ENCODE measurements at regions not wholly inside any gene's neighbourhood (a gene's known extent, or its start where the extent isn't known, plus 50 kb on each side); places are given as distances from the start of the nearest gene placed in this dataset.
A peak's percentile ranks its signal among the peaks of the same experiment; 100 is the strongest.

DNA sequence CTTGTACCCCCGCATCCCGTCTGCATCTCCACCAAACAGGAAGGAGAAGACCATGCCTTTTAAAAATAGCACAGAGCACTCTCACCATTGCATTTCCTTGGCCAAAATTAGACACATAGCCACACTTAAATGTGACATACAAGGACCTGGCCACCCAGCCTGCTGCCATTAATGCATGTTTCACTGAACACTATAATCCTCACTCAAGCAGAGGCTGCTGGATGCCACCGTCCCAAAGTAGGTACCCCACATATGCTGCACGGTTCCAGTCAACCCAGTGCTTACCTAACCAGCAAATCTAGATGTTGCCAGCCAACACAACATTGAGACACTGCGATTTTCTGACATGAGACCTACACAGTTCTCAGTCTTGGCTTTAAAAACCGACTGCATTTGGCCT lies 107.7 kb downstream of the ADSS2 start:
- Histone ChIP-seq H2AFZ (ENCODE audit: low read length) (no peak overlapping the region), H3K4me2 (ENCODE audit: insufficient read depth, low read length) (no peak overlapping the region), H3K27me3 (ENCODE audit: insufficient read depth, low read length) (no peaks in the 10 kb centered on the region), H3K9me3 (ENCODE audit: low read depth, low read length) (no peaks in the 10 kb centered on the region), H3K4me3 (ENCODE audit: insufficient read depth, low read length) (no peak overlapping the region), H4K20me1 (ENCODE audit: insufficient read depth, low read length) (no peaks in the 10 kb centered on the region), H3K27ac (ENCODE audit: low read depth, low read length) (no peak overlapping the region), H3K4me1 (ENCODE audit: insufficient read depth, low read length) (peaks cover 19% of the 10 kb centered on the region), H3K79me2 (ENCODE audit: insufficient read depth, low read length) (no peaks in the 10 kb centered on the region), H3K36me3 (ENCODE audit: insufficient read depth, low read length) (no peaks in the 10 kb centered on the region)
- TF ChIP-seq, protein P1, sequence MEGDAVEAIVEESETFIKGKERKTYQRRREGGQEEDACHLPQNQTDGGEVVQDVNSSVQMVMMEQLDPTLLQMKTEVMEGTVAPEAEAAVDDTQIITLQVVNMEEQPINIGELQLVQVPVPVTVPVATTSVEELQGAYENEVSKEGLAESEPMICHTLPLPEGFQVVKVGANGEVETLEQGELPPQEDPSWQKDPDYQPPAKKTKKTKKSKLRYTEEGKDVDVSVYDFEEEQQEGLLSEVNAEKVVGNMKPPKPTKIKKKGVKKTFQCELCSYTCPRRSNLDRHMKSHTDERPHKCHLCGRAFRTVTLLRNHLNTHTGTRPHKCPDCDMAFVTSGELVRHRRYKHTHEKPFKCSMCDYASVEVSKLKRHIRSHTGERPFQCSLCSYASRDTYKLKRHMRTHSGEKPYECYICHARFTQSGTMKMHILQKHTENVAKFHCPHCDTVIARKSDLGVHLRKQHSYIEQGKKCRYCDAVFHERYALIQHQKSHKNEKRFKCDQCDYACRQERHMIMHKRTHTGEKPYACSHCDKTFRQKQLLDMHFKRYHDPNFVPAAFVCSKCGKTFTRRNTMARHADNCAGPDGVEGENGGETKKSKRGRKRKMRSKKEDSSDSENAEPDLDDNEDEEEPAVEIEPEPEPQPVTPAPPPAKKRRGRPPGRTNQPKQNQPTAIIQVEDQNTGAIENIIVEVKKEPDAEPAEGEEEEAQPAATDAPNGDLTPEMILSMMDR (IDR thresholded peaks at IDR 0.05; ENCODE audit: extremely low read depth, low read depth, low read length), result no peak
- DNase-seq (ENCODE audit: insufficient read length, low spot score, missing footprints), result no peak

DNA sequence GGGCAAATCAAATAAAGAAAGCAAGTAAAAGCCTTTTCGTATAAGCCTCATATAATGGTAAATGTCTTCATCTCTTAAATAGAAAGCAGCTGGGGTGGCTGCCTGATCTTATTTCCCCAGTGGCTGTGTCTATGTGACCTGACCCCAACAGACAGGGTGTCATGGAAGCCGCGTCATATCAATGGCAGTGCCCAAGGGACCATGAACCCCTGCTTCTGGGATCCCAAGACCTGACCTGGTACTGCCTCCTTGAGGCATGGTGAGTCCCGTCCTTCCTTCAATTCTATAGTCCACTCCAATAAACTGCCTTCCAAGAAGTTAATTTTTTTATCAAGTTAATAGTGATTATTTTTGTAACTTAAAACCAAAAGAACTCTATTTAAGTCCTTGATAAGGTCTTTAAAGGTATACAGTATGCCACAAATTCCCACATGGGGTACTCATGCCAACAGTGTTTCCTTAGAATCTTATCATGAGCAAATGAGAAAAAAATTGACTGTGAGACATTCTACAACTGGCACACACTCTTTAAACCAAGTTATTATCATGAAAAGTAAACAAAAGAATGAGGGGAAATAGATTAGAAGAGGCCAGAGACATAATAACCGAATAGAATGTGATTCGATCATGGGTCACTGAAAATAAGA lies 104.6 kb downstream of the ADSS2 start:
- H3K27ac ChIP-seq (ENCODE audit: low read depth, low read length), result no peak overlapping the region
- no peak for DNase-seq (ENCODE audit: insufficient read length, low spot score, missing footprints)
- H2AFZ ChIP-seq (ENCODE audit: low read length), result no peak overlapping the region
- no peaks in the 10 kb centered on the region for H3K79me2 ChIP-seq (ENCODE audit: insufficient read depth, low read length)
- H3K27me3 ChIP-seq (ENCODE audit: insufficient read depth, low read length), result no peaks in the 10 kb centered on the region
- no peaks in the 10 kb centered on the region for H4K20me1 ChIP-seq (ENCODE audit: insufficient read depth, low read length)
- peak overlapping the region; percentile 17 for H3K4me2 ChIP-seq (ENCODE audit: insufficient read depth, low read length)
- peaks cover 30% of the 10 kb centered on the region for H3K4me1 ChIP-seq (ENCODE audit: insufficient read depth, low read length)
- no peaks in the 10 kb centered on the region for H3K36me3 ChIP-seq (ENCODE audit: insufficient read depth, low read length)
- H3K9me3 ChIP-seq (ENCODE audit: low read depth, low read length), result no peaks in the 10 kb centered on the region
- no peak overlapping the region for H3K4me3 ChIP-seq (ENCODE audit: insufficient read depth, low read length)
- TF ChIP-seq, protein P1 (IDR thresholded peaks at IDR 0.05; ENCODE audit: extremely low read depth, low read depth, low read length), result no peak

DNA sequence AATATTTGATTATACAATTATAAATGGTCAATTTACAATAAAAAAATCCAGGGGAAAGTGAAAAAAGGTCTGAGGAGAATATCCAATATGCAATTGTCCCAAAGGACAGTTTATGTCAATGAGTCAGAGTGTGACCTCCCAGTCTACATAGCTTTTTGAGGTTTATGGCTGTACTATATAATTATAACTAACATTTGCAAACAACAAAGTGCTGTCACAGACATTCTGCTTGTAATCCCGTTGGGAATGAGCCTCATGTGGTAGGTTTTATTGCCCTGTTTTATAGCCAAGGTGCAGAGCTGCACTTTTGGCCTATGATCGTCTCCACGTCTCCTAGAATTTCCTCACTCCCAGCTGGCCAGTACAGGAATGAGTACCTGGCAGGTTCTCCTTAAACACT lies 103.8 kb downstream of the ADSS2 start:
- Histone ChIP-seq H3K4me3 (ENCODE audit: insufficient read depth, low read length) (no peak overlapping the region), H3K4me1 (ENCODE audit: insufficient read depth, low read length) (peaks cover 35% of the 10 kb centered on the region), H3K4me2 (ENCODE audit: insufficient read depth, low read length) (peak overlapping the region; percentile 17), H3K27me3 (ENCODE audit: insufficient read depth, low read length) (no peaks in the 10 kb centered on the region), H3K9me3 (ENCODE audit: low read depth, low read length) (no peaks in the 10 kb centered on the region), H3K79me2 (ENCODE audit: insufficient read depth, low read length) (no peaks in the 10 kb centered on the region), H4K20me1 (ENCODE audit: insufficient read depth, low read length) (no peaks in the 10 kb centered on the region), H2AFZ (ENCODE audit: low read length) (no peak overlapping the region), H3K27ac (ENCODE audit: low read depth, low read length) (peak overlapping the region; percentile 20), H3K36me3 (ENCODE audit: insufficient read depth, low read length) (no peaks in the 10 kb centered on the region)
- TF ChIP-seq, protein P1 (IDR thresholded peaks at IDR 0.05; ENCODE audit: extremely low read depth, low read depth, low read length), result no peak
- DNase-seq (ENCODE audit: insufficient read length, low spot score, missing footprints), result no peak

DNA sequence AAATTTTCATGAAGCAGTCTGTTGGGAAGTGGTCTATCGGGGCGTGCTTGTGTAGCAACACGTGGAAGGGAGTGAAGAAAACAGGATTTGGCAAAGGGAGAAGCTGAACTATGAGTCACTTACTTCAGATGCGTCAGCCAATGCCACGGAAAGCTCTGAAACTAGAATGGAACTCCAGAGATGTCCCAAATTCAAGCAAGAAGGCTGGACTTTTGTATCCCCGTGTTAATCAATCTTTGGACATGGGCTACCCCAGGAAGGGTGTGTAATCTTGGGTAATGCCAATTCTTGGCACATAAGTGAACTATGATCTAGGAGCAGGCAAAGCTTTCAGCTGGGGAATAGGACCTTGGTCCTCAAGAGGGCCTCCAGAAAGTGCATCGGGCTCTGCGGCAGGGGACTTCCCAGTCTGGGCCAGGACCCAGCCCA lies 102.6 kb downstream of the ADSS2 start:
- peak; percentile 89 for DNase-seq (ENCODE audit: insufficient read length, low spot score, missing footprints)
- Histone ChIP-seq H3K4me2 (ENCODE audit: insufficient read depth, low read length) (peak overlapping the region; percentile 70), H3K4me3 (ENCODE audit: insufficient read depth, low read length) (peak overlapping the region; percentile 31), H2AFZ (ENCODE audit: low read length) (peak overlapping the region; percentile 24), H3K79me2 (ENCODE audit: insufficient read depth, low read length) (no peaks in the 10 kb centered on the region), H3K27me3 (ENCODE audit: insufficient read depth, low read length) (no peaks in the 10 kb centered on the region), H3K4me1 (ENCODE audit: insufficient read depth, low read length) (peaks cover 44% of the 10 kb centered on the region), H3K27ac (ENCODE audit: low read depth, low read length) (peak overlapping the region; percentile 85), H3K9me3 (ENCODE audit: low read depth, low read length) (no peaks in the 10 kb centered on the region), H4K20me1 (ENCODE audit: insufficient read depth, low read length) (no peaks in the 10 kb centered on the region), H3K36me3 (ENCODE audit: insufficient read depth, low read length) (no peaks in the 10 kb centered on the region)
- TF ChIP-seq, protein P1 (IDR thresholded peaks at IDR 0.05; ENCODE audit: extremely low read depth, low read depth, low read length), result no peak

Data from osteoblast (primary cell).